ENCODE measurements at regions not wholly inside any gene's neighbourhood (a gene's known extent, or its start where the extent isn't known, plus 50 kb on each side); places are given as distances from the start of the nearest gene placed in this dataset.

GRCh38 chr10:29389935-29390334, 101.1 kb downstream of the LYZL1 start:
- TF ChIP-seq CTCF (IDR thresholded peaks at IDR 0.05) (no peak), EP300 (IDR thresholded peaks at IDR 0.05) (no peak)

All from ovary (tissue), 3 donors.